Body of pancreas (tissue), 4 donors: ENCODE measurements at regions not wholly inside any gene's neighbourhood (a gene's known extent, or its start where the extent isn't known, plus 50 kb on each side); places are given as distances from the start of the nearest gene placed in this dataset.

Experiments
- CTCF ChIP-seq, 7 experiments: fragments of 450-650 bp in 4 of 7; fragments of 200-600 bp in 3 of 7; sonication (generic) in 3 of 7; IDR thresholded peaks; one replicate each; pipeline ENCODE4 v1.5.1; 2016 to 2019; ENCODE audit warnings: antibody characterized with exemption in 7 of 7
- POLR2A ChIP-seq, 3 donors: fragments of 450-650 bp; IDR thresholded peaks; one replicate each; pipeline ENCODE4 v1.6.1; 2016; ENCODE audit warnings: antibody characterized with exemption in 3 of 3, mild to moderate bottlenecking in 2 of 3

- TF ChIP-seq CTCF (IDR thresholded peaks at IDR 0.05), result no peak
- no peak for TF ChIP-seq POLR2A (IDR thresholded peaks at IDR 0.05)
These were observed 602.6 kb upstream of the HS3ST5 start for GRCh38 chr6:114945392-114945791.
